COLO668 (cell line): ENCODE measurements at regions not wholly inside any gene's neighbourhood (a gene's known extent, or its start where the extent isn't known, plus 50 kb on each side); places are given as distances from the start of the nearest gene placed in this dataset.
"Not testable (repeated sequence)": the region's sequence is repeated elsewhere in the genome, so short reads cannot be mapped to it uniquely, and the experiment has no call there.

ENCODE experiments used
- DNase-seq: peaks from one replicate; lab custom pipeline; 2025; ENCODE audit not compliant: unreplicated experiment; lab: John Stamatoyannopoulos, UW

GRCh38 chr15:95059346-95059905 lies 828.1 kb downstream of the MCTP2 start:
- DNase-seq: no peak

DNA sequence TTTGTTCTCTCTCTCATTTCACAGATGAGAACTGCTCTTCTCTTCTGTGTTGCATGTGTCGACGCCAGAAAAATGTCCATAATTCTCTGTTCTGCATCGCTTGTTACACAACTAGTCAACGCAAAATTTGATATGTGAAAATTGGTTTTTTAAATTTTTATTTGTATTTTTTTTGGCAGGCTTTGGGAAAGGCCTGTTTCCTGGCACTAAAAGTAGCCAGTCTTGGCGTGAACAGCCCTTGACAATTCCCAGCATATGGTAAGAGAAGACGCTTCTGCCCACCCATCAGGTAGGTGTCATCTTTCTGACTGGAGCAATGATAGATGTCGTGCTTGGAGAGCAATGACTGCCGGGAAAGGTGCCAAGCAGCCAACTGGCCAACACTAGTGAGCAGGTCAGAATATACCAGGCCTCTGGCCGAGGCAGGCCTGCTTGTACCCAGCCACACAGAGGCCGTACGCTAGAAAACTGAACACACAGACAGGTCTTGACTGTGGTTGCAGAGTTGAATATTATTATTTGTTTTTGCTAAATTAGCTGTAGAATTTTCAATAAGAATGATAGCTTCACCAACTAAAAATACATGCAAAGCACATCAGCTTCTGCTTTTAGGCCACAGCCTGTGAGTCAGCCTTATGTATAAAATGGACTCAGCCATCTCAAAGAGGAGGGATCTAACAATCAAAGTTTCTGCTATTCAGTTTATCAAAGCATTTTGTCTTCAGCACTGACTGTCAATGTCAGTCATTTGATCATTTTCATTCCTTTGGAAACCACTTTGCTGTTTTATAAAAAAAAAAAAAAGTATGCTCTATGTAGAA lies 837.5 kb downstream of the MCTP2 start:
- no peak for DNase-seq

DNA sequence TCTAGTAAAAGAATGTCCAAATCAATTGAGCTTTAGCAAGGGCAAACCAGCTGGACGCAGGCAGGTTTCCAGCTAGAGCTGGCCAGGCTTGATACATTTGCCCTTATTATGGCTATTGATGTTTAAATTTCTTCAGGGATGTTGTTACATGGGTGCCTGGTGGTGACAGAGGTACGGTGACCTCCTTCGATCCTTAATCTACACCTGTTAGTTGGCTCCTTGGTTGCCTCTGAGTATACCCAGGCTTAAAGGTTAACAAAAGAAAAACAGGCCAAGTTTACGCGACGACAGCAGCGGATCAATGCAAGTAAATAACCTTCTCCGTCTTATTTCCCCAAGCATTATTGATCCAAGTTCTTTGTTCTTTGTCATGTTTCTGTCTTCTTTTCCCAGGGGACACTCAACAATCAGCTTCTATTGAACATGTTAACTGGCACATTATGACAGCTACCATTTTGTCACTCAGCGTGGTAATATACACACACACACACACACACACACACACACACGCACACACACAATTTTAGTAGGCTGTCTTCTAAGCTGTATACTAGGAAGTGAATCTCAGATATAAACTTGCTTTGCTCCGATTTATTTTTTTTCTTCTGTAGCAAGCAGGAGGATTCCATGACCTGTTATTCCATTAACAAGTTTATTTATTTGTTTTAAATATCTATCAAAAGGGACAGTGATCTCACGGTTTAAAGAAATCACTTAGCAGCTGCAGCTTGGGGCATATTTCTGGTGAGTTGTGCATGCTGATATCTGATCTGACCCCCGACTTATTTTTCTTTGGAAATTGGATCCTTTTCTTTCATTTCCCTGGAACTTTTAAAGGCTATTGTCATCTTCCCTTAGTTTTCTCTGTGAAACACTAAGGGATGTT lies 844.7 kb downstream of the MCTP2 start:
- DNase-seq: no peak

- DNase-seq: no peak
Observed at GRCh38 chr15:95076678-95076990, 845.3 kb downstream of the MCTP2 start.

- no peak for DNase-seq
Observed at GRCh38 chr15:95078003-95078402, 846.6 kb downstream of the MCTP2 start.

GRCh38 chr15:95080228-95080627 lies 848.9 kb downstream of the MCTP2 start:
- not testable (repeated sequence) for DNase-seq

- no peak for DNase-seq
Observed at GRCh38 chr15:95085056-95085455, 853.7 kb downstream of the MCTP2 start.

DNA sequence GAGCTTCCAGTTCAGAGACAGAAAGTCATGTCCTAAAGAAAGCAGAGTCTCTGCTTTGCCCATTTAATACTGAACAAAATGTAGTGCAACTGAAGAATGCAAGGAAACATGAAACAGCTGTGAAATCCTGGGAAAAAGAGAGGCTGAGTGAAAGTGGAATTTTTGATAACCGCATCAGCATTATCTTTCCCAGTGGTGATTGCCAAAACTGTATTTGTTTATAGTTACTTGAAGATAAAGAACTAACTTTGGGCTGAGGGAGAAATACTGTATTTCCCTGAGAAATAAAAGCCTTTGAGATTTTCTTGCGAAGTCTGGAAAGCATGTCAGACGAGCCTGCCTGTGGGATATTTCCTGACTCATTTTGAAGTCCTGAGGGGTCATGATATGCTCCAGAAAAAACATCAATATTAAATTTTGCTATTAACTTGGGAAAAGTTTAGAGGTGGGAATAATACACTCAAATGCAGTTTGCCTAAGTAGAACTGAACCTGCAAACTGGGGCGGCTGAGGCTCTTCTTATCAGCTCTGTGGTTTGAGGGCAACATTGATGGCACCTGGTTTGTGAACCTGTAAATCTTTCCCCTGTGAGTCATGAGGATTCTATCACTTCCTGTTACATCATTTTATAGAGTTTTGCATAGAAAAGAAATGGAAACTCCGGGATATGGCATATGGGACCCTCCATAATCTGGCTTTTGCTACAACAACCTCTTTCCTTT lies 855.3 kb downstream of the MCTP2 start:
- no peak for DNase-seq

DNA sequence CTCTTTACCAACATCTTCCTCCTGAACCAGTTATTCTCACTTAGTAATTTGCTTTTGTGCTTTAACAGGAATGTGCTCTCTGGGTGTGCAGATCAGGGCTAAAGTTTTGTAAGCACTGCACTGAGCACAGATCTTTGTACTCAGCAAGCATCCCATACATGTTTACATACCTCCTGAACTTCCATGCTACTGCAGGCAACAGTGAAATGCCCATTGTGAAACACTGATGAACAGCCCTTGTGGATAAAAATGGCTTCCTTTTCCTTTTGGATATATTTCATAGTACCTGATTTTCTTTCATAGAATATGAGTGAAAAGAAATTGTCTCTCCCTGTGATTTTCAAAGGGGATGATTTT lies 855.9 kb downstream of the MCTP2 start:
- no peak for DNase-seq

DNA sequence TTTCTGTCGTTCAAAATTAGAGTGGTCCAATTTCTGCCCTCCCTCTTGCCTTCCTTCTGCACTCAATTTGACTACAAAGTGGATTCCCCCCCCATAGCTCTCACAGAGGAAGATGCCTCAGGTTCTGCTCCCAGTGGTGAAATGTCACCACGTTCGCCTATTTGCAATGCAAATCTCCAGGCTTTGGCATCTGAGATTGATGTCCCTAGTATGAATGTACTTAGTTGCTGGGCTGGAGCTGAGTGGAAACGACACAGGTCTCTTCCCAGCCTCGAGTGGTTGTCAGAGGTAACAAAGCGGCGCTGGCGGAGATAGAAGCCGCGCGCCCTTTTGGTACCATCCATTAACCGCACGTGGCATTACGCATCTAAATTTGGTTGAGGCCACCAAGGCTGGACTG lies 860.1 kb downstream of the MCTP2 start:
- no peak for DNase-seq

DNA sequence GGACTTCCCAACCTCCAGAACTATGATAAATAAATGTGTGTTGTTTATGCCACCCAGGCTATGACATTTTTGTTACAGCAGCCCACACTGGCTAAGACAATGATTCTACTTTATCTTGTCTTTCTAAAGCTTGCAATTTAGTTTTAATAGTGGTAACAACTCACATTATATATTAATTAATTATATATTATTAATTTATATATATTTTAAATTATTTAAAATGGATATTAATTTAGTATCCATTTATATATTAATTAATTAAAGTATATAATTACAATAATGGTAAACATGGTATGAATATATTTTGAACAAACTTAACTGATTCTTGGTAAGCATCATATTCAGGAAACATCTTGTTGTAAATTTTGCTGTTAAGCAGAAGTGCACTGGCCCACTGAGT lies 863.9 kb downstream of the MCTP2 start:
- no peak for DNase-seq

DNA sequence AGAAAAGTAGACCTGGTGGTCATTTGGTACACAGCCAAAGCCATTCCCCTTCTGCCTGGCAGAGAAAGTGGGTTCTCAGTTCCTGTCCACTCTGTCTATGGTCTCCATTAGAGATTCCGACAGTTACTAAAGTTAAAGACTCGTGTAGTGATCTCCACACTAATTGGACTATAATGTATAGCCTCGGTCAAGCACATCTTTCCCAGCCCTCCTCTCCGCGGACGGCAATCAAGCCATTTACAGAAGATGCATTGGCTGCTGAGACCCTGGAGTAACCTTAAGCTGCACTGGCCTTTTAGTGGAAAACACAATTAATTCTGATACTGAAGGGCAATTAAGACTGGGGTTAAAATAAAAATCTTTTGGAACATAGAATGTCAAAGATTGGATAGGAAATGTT lies 865.3 kb downstream of the MCTP2 start:
- no peak for DNase-seq

DNA sequence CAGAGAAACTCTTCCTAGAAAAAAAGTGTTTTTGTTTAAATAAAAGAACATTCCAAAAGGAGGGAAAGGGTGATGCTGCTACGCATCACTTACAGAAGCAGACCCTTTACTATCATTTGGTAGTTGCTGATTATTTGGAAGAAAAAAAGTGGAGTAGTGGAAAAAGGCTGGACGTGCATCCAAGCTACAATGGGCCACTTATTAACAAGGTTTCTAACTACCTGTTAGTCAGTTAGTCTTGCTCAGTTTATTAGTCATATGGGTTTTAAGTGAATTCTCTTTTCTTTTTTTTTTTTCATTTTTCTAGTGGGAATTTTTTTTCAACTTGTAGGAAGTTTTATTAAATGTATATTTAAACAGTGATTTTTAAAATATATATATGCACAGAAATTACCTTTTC lies 866.0 kb downstream of the MCTP2 start:
- no peak for DNase-seq

DNA sequence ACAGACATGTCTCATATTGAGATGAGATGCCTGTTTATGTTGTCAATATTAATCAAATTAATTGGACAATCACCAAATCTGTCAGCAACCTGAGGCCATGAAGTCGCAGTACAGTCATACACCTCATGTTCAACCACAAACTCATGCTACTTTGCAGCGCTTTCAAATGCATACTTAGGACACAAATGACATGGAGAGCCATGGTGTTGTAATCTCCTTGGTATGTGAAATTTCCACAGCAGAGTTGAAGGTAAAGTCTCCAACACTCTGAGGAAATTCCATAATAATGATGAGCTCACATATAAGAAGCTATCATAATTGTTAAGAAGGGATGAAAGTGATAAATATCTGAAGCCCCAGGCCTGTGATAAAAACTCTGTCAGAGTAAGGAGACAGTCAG lies 873.9 kb downstream of the MCTP2 start:
- no peak for DNase-seq

GRCh38 chr15:95106801-95107200 lies 875.4 kb downstream of the MCTP2 start:
- DNase-seq: no peak

GRCh38 chr15:95108673-95109072 lies 877.3 kb downstream of the MCTP2 start:
- no peak for DNase-seq

- DNase-seq: no peak
Observed at GRCh38 chr15:95111969-95112368, 880.6 kb downstream of the MCTP2 start.

DNA sequence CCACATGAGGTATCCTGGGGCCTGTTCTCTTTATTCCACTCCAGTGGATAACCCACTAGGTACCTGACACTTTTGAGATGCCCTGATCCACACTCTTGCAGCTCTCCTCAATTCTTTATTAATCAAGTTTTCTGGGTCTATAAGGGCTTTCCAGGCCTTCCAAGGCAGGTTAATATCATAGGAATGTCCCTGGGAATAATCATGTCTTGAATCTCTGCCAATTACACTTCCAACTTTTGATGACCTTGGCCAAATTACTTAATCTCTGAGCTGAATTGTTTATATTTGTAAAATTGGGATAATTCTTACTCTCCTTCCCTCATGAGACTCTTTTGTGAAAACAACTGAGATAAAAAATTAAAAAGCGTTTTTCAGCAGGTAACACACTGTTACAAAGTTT lies 881.7 kb downstream of the MCTP2 start:
- no peak for DNase-seq

GRCh38 chr15:95119041-95119610 lies 887.8 kb downstream of the MCTP2 start:
- no peak for DNase-seq

GRCh38 chr15:95120595-95120994 lies 889.2 kb downstream of the MCTP2 start:
- no peak for DNase-seq

GRCh38 chr15:95121191-95121590 lies 889.8 kb downstream of the MCTP2 start:
- no peak for DNase-seq
